AG20443 (cell line): ENCODE measurements at regions not wholly inside any gene's neighbourhood (a gene's known extent, or its start where the extent isn't known, plus 50 kb on each side); places are given as distances from the start of the nearest gene placed in this dataset.

Experiments used
- DNase-seq: peaks from one replicate; pipeline ENCODE4 v3.0.0; 2012; ENCODE audit warnings: low spot score, mixed read lengths

GRCh38 chr12:58481811-58482210 lies 438.5 kb downstream of the LRIG3 start:
- no peak for DNase-seq

- DNase-seq: no peak
These were observed 433.0 kb downstream of the LRIG3 start for GRCh38 chr12:58487255-58487654.

GRCh38 chr12:58487678-58488161 lies 432.6 kb downstream of the LRIG3 start:
- DNase-seq: peak; percentile 37

- DNase-seq: no peak
These were observed 430.9 kb downstream of the LRIG3 start for GRCh38 chr12:58489394-58489793.

- peak; percentile 60 for DNase-seq
These were observed 429.0 kb downstream of the LRIG3 start for GRCh38 chr12:58491306-58491705.

GRCh38 chr12:58496411-58497190 lies 423.7 kb downstream of the LRIG3 start:
- no peak for DNase-seq

- no peak for DNase-seq
These were observed 419.9 kb downstream of the LRIG3 start for GRCh38 chr12:58500399-58500798.

- no peak for DNase-seq
These were observed 418.1 kb downstream of the LRIG3 start for GRCh38 chr12:58502226-58502625.

GRCh38 chr12:58502841-58503240 lies 417.5 kb downstream of the LRIG3 start:
- DNase-seq: no peak

- DNase-seq: no peak
These were observed 416.6 kb downstream of the LRIG3 start for GRCh38 chr12:58503731-58504130.

- DNase-seq: peak; percentile 39
These were observed 416.0 kb downstream of the LRIG3 start for GRCh38 chr12:58504143-58504938.

- no peak for DNase-seq
These were observed 411.0 kb downstream of the LRIG3 start for GRCh38 chr12:58509116-58509885.

- no peak for DNase-seq
These were observed 406.9 kb downstream of the LRIG3 start for GRCh38 chr12:58513301-58513834.

- no peak for DNase-seq
These were observed 406.5 kb downstream of the LRIG3 start for GRCh38 chr12:58513852-58514251.

GRCh38 chr12:58519839-58520238 lies 400.5 kb downstream of the LRIG3 start:
- no peak for DNase-seq

GRCh38 chr12:58521152-58521551 lies 399.2 kb downstream of the LRIG3 start:
- no peak for DNase-seq

- DNase-seq: no peak
These were observed 398.5 kb downstream of the LRIG3 start for GRCh38 chr12:58521796-58522195.

GRCh38 chr12:58523360-58523759 lies 396.9 kb downstream of the LRIG3 start:
- no peak for DNase-seq

- DNase-seq: no peak
These were observed 392.0 kb downstream of the LRIG3 start for GRCh38 chr12:58528271-58528670.

- peak; percentile 15 for DNase-seq
These were observed 391.1 kb downstream of the LRIG3 start for GRCh38 chr12:58529114-58529665.

GRCh38 chr12:58529897-58530741 lies 390.2 kb downstream of the LRIG3 start:
- peak; percentile 76 for DNase-seq
